Thyroid gland (tissue), 4 donors: ENCODE measurements at regions not wholly inside any gene's neighbourhood (a gene's known extent, or its start where the extent isn't known, plus 50 kb on each side); places are given as distances from the start of the nearest gene placed in this dataset.

ENCODE experiments used
- POLR2A ChIP-seq, 2 donors: fragments of 450-650 bp; IDR thresholded peaks; one replicate each; pipeline ENCODE4 v1.6.1; 2017; ENCODE audit warnings: antibody characterized with exemption in 2 of 2, mild to moderate bottlenecking in 2 of 2, moderate library complexity in 1 of 2
- TF ChIP-seq, protein P1 (sequence below), 6 experiments: fragments of 200-600 bp in 3 of 6; fragments of 450-650 bp in 3 of 6; sonication (generic) in 3 of 6; IDR thresholded peaks; one replicate each; pipeline ENCODE4 v1.5.1; 2016 to 2019; ENCODE audit warnings: antibody characterized with exemption in 6 of 6, mild to moderate bottlenecking in 2 of 6, inconsistent platforms in 1 of 6, moderate library complexity in 1 of 6

DNA sequence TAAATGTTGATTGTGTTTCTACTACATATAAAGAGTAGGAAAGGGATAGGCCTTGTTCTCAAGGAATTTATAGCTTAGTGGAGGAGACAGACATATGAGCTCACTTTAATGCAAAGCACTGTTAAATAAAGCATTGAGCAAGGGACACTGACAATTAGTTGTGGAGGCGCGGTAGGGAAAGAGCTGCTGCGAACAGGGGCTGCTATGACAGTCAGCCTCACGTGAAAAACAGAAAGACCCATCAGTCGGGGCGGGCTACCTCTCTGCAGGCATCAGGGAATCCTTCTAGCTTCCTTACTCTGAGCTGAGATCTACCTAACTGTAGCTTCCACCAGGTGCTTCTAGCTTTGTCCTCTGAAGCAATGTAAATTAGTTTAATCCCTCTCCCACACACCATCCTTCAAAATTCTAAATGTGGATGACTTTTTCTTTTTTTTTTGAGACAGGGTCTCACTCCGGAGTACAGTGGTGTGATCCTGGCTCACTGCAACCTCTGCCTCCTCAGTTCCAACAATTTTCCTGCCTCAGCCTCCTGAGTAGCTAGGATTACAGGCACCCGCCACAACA lies 129.9 kb upstream of the ZFHX3 start:
- TF ChIP-seq, protein P1, sequence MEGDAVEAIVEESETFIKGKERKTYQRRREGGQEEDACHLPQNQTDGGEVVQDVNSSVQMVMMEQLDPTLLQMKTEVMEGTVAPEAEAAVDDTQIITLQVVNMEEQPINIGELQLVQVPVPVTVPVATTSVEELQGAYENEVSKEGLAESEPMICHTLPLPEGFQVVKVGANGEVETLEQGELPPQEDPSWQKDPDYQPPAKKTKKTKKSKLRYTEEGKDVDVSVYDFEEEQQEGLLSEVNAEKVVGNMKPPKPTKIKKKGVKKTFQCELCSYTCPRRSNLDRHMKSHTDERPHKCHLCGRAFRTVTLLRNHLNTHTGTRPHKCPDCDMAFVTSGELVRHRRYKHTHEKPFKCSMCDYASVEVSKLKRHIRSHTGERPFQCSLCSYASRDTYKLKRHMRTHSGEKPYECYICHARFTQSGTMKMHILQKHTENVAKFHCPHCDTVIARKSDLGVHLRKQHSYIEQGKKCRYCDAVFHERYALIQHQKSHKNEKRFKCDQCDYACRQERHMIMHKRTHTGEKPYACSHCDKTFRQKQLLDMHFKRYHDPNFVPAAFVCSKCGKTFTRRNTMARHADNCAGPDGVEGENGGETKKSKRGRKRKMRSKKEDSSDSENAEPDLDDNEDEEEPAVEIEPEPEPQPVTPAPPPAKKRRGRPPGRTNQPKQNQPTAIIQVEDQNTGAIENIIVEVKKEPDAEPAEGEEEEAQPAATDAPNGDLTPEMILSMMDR (IDR thresholded peaks at IDR 0.05) = no peak
- no peak for TF ChIP-seq POLR2A (IDR thresholded peaks at IDR 0.05)
